Smooth muscle cell (in vitro differentiated cells): ENCODE measurements at regions not wholly inside any gene's neighbourhood (a gene's known extent, or its start where the extent isn't known, plus 50 kb on each side); places are given as distances from the start of the nearest gene placed in this dataset.

Experiments
- DNase-seq: peaks from one replicate; lab custom pipeline; 2025; ENCODE audit not compliant: unreplicated experiment; lab: John Stamatoyannopoulos, UW
- H2AFZ ChIP-seq: fragments of 200-600 bp; sonication (generic); 2 replicates; pipeline ENCODE4 v1.6.0; 2016; ENCODE audit warnings: antibody characterized with exemption, low read depth, mild to moderate bottlenecking
- H3F3A ChIP-seq: fragments of 200-600 bp; sonication (generic); 2 replicates; pipeline ENCODE4 v1.6.0; 2017; ENCODE audit warnings: antibody characterized with exemption, low read depth
- H3K27ac ChIP-seq: fragments of 200-600 bp; sonication (generic); 2 replicates; pipeline ENCODE4 v1.5.1; 2016; ENCODE audit warnings: low read depth, mild to moderate bottlenecking
- H3K27me3 ChIP-seq: fragments of 200-600 bp; sonication (generic); 2 replicates; pipeline ENCODE4 v1.6.1; 2016; ENCODE audit warnings: low read depth, mild to moderate bottlenecking
- H3K36me3 ChIP-seq: fragments of 200-600 bp; sonication (generic); 2 replicates; pipeline ENCODE4 v1.5.1; 2016; ENCODE audit warnings: low read depth
- H3K4me1 ChIP-seq: fragments of 200-600 bp; sonication (generic); 2 replicates; pipeline ENCODE4 v1.5.1; 2016; ENCODE audit warnings: low read depth
- H3K4me2 ChIP-seq: fragments of 200-600 bp; sonication (generic); 2 replicates; pipeline ENCODE4 v1.6.0; 2016; ENCODE audit warnings: mild to moderate bottlenecking
- H3K4me3 ChIP-seq: fragments of 200-600 bp; sonication (generic); 2 replicates; pipeline ENCODE4 v1.5.1; 2016; ENCODE audit warnings: mild to moderate bottlenecking
- H3K79me2 ChIP-seq: fragments of 200-600 bp; sonication (generic); 2 replicates; pipeline ENCODE4 v1.6.0; 2016; ENCODE audit warnings: low read depth, mild to moderate bottlenecking
- H3K9ac ChIP-seq: fragments of 200-600 bp; sonication (generic); 2 replicates; pipeline ENCODE4 v1.6.0; 2016; ENCODE audit warnings: low read depth
- H3K9me3 ChIP-seq: fragments of 200-600 bp; sonication (generic); replicated peaks from 2 replicates; pipeline ENCODE4 v1.5.1; 2016; ENCODE audit warnings: low read depth
- H4K20me1 ChIP-seq: fragments of 200-600 bp; sonication (generic); 2 replicates; pipeline ENCODE4 v1.6.0; 2016; ENCODE audit warnings: low read depth
- WGBS: methylation state at CpG from one replicate; pipeline ENCODE4 v1.1.7; 2016; ENCODE audit warnings: low lambda C conversion rate; 5-methylcytosine and 5-hydroxymethylcytosine counted together
- TF ChIP-seq, protein P1 (sequence below): fragments of 200-600 bp; sonication (generic); IDR thresholded peaks from 2 replicates; pipeline ENCODE4 v1.5.1; 2017; ENCODE audit warnings: borderline replicate concordance, mild to moderate bottlenecking, antibody characterized with exemption; ENCODE audit not compliant: insufficient read depth, poor library complexity, severe bottlenecking

DNA sequence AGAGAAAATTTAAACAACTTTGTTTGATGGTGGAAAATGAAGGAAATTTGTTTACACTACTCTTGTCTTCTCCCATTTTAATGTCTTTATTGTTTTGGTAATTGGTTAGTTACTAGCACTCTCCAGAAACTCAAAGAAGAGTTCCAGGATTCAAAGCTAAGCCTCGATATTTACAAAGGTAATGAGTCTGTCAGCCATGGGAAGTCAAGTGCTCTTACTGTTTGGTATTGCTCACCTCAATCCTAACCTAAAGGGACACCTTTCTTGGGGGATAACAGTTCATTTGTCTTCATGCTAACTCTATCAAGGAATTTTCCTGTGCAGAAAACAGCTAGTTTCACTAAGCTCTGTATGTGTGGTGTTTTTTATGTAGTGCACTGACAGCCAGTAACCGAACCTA is 222.9 kb upstream of the LMO3 start:
- H3K4me3 ChIP-seq = no peak overlapping the region
- no peaks in the 10 kb centered on the region for H3K4me1 ChIP-seq
- no peak overlapping the region for H2AFZ ChIP-seq
- 74% methylated on average over 2 of the region's 2 CpGs for WGBS
- DNase-seq = no peak
- H3K27me3 ChIP-seq = no peaks in the 10 kb centered on the region
- no peak overlapping the region for H3K27ac ChIP-seq
- no peak overlapping the region for H3K4me2 ChIP-seq
- no peaks in the 10 kb centered on the region for H3K9me3 ChIP-seq
- TF ChIP-seq, protein P1, sequence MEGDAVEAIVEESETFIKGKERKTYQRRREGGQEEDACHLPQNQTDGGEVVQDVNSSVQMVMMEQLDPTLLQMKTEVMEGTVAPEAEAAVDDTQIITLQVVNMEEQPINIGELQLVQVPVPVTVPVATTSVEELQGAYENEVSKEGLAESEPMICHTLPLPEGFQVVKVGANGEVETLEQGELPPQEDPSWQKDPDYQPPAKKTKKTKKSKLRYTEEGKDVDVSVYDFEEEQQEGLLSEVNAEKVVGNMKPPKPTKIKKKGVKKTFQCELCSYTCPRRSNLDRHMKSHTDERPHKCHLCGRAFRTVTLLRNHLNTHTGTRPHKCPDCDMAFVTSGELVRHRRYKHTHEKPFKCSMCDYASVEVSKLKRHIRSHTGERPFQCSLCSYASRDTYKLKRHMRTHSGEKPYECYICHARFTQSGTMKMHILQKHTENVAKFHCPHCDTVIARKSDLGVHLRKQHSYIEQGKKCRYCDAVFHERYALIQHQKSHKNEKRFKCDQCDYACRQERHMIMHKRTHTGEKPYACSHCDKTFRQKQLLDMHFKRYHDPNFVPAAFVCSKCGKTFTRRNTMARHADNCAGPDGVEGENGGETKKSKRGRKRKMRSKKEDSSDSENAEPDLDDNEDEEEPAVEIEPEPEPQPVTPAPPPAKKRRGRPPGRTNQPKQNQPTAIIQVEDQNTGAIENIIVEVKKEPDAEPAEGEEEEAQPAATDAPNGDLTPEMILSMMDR = no peak
- no peaks in the 10 kb centered on the region for H3K36me3 ChIP-seq
- no peaks in the 10 kb centered on the region for H4K20me1 ChIP-seq
- H3F3A ChIP-seq = no peaks in the 10 kb centered on the region
- no peak overlapping the region for H3K9ac ChIP-seq
- no peaks in the 10 kb centered on the region for H3K79me2 ChIP-seq

DNA sequence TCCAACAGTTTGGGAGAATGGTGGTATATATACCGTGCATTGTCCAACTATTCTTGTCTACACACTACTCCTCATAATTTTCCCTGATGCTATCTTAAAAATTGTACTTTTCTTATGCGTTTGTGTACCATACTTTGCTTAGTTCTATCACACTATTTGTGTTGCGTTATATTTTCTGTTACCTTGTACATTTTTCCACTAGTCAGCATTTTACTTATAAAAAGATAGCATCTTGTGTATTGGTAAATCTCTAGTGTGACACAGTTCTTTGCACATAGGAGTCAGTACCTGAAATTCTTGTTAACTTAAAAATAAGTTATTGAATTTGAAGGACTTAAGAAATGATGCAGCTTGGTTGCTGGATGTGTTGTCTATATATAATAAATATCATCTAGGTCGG is 201.8 kb upstream of the LMO3 start:
- Histone ChIP-seq H3K4me1 (no peaks in the 10 kb centered on the region), H4K20me1 (no peaks in the 10 kb centered on the region), H3K4me3 (no peak overlapping the region), H3K4me2 (no peak overlapping the region), H2AFZ (no peak overlapping the region), H3K27ac (no peak overlapping the region), H3F3A (no peaks in the 10 kb centered on the region), H3K79me2 (no peaks in the 10 kb centered on the region), H3K9me3 (no peaks in the 10 kb centered on the region), H3K27me3 (no peaks in the 10 kb centered on the region), H3K36me3 (no peaks in the 10 kb centered on the region), H3K9ac (no peak overlapping the region)
- TF ChIP-seq, protein P1 = no peak
- no peak for DNase-seq
- 88% methylated on average over 4 of the region's 4 CpGs for WGBS

DNA sequence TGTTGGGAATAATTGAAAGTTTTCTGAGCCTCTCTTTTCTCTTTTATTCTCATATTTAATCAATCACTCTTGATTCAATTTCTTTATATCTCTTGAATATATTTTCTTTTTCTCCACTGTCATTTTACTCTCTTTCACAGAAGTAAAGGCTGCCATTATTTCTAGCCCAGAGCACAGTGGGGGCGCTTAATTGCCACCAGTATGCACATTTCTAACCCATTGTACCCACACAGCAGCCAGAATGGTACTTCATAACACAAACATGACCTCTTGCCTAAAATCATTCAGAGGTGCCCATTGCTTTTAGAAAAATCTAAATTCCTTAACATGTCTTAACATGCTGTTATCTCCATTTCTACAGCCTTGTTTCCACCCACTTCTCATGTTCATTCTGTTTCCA is 190.2 kb upstream of the LMO3 start:
- 70% methylated on average over 1 of the region's 1 CpG for WGBS
- TF ChIP-seq, protein P1 = no peak
- DNase-seq = no peak
- H3K4me1 ChIP-seq = no peaks in the 10 kb centered on the region
- no peaks in the 10 kb centered on the region for H3F3A ChIP-seq
- no peak overlapping the region for H2AFZ ChIP-seq
- no peaks in the 10 kb centered on the region for H3K27me3 ChIP-seq
- H3K9ac ChIP-seq = no peak overlapping the region
- no peaks in the 10 kb centered on the region for H3K9me3 ChIP-seq
- no peak overlapping the region for H3K4me2 ChIP-seq
- H3K27ac ChIP-seq = no peak overlapping the region
- no peaks in the 10 kb centered on the region for H3K36me3 ChIP-seq
- H3K79me2 ChIP-seq = no peaks in the 10 kb centered on the region
- H3K4me3 ChIP-seq = no peak overlapping the region
- H4K20me1 ChIP-seq = no peaks in the 10 kb centered on the region

DNA sequence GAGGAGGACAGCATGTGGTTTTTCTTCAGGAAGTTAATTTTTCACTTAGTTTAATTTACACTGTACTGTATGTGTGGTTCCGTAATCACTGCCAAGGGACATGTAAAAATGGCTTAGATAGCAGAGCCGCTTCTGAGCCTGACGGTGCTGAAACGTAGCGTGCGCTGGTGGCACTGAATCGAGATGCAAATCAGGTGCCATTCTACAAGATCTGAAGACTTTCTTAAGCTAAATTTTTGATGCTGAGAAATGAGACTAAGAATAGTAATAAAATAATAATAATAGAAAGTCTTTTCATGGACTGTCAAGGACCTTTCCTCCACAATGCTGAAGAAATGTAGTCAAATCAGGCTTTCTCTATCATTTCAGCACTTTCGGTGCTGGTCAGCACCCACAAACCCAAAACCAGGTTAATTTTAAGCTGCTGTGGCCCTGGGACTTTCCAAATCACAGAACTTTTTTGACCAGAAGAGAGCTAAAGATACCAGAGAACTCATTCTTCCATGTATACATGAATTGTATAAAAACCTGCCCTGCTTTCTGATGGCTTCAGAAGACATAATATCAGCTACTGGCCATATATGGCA is 183.3 kb upstream of the LMO3 start:
- H3K4me3 ChIP-seq = no peak overlapping the region
- TF ChIP-seq, protein P1 = no peak
- H3K27me3 ChIP-seq = no peaks in the 10 kb centered on the region
- H3F3A ChIP-seq = no peaks in the 10 kb centered on the region
- no peak overlapping the region for H3K4me2 ChIP-seq
- H4K20me1 ChIP-seq = no peaks in the 10 kb centered on the region
- H3K36me3 ChIP-seq = no peaks in the 10 kb centered on the region
- no peak for DNase-seq
- H2AFZ ChIP-seq = no peak overlapping the region
- no peaks in the 10 kb centered on the region for H3K9me3 ChIP-seq
- 89% methylated on average over 8 of the region's 8 CpGs for WGBS
- no peak overlapping the region for H3K27ac ChIP-seq
- no peaks in the 10 kb centered on the region for H3K4me1 ChIP-seq
- H3K79me2 ChIP-seq = no peaks in the 10 kb centered on the region
- no peak overlapping the region for H3K9ac ChIP-seq
